Memory B cell (primary cell): ENCODE measurements at regions not wholly inside any gene's neighbourhood (a gene's known extent, or its start where the extent isn't known, plus 50 kb on each side); places are given as distances from the start of the nearest gene placed in this dataset.

Source experiments
- ATAC-seq: fragments of 150-1000 bp; cut with Tn5 transposase; 2 replicates; pipeline ENCODE4 v1.10.0; 2021; ENCODE audit warnings: low read depth, mild to moderate bottlenecking, moderate library complexity
- DNase-seq, 2 donors: peaks; one replicate each; pipeline ENCODE4 v3.0.0; 2022; ENCODE audit warnings: low spot score in 2 of 2
- H3K27ac Mint-ChIP-seq: one replicate; pipeline ENCODE4 v1.8.0; 2022; ENCODE audit warnings: mild to moderate bottlenecking, moderate library complexity, mixed read lengths
- H3K27me3 Mint-ChIP-seq: one replicate; pipeline ENCODE4 v1.8.0; 2022; ENCODE audit warnings: mixed read lengths
- H3K36me3 Mint-ChIP-seq: one replicate; pipeline ENCODE4 v1.8.0; 2022; ENCODE audit warnings: mild to moderate bottlenecking, mixed read lengths
- H3K4me1 Mint-ChIP-seq: one replicate; pipeline ENCODE4 v1.8.0; 2022; ENCODE audit warnings: mixed read lengths
- H3K4me3 Mint-ChIP-seq: one replicate; pipeline ENCODE4 v1.8.0; 2022; ENCODE audit warnings: mild to moderate bottlenecking, moderate library complexity, mixed read lengths
- H3K9me3 Mint-ChIP-seq: one replicate; pipeline ENCODE4 v1.8.0; 2022; ENCODE audit warnings: mixed read lengths

- H3K36me3 Mint-ChIP-seq, result no peaks in the 10 kb centered on the region
- H3K27ac Mint-ChIP-seq, result no peak overlapping the region
- peaks cover 3% of the 10 kb centered on the region for H3K27me3 Mint-ChIP-seq
- no peak overlapping the region for H3K4me3 Mint-ChIP-seq
- no peaks in the 10 kb centered on the region for H3K9me3 Mint-ChIP-seq
- no peaks in the 10 kb centered on the region for H3K4me1 Mint-ChIP-seq
- DNase-seq (no peak), ATAC-seq (no peak)
These were observed 322.2 kb downstream of the LMX1A start for GRCh38 chr1:165034136-165034809.

- H3K4me1 Mint-ChIP-seq, result no peaks in the 10 kb centered on the region
- H3K27me3 Mint-ChIP-seq, result peaks cover 3% of the 10 kb centered on the region
- no peaks in the 10 kb centered on the region for H3K36me3 Mint-ChIP-seq
- ATAC-seq (no peak), DNase-seq (no peak)
- H3K4me3 Mint-ChIP-seq, result no peak overlapping the region
- H3K9me3 Mint-ChIP-seq, result no peaks in the 10 kb centered on the region
- no peak overlapping the region for H3K27ac Mint-ChIP-seq
These were observed 325.5 kb downstream of the LMX1A start for GRCh38 chr1:165031001-165031400.

GRCh38 chr1:165025805-165026204 lies 330.7 kb downstream of the LMX1A start:
- Mint-ChIP-seq H3K27me3 (peaks cover 2% of the 10 kb centered on the region), H3K36me3 (no peaks in the 10 kb centered on the region), H3K4me3 (no peak overlapping the region), H3K9me3 (peaks cover 2% of the 10 kb centered on the region), H3K4me1 (no peaks in the 10 kb centered on the region), H3K27ac (no peak overlapping the region)
- no peak for ATAC-seq
- DNase-seq, result no peak

- Mint-ChIP-seq H3K36me3 (no peaks in the 10 kb centered on the region), H3K27me3 (no peaks in the 10 kb centered on the region), H3K4me1 (no peaks in the 10 kb centered on the region), H3K9me3 (peaks cover 10% of the 10 kb centered on the region), H3K4me3 (no peak overlapping the region), H3K27ac (no peak overlapping the region)
- DNase-seq (no peak), ATAC-seq (no peak)
These were observed 341.8 kb downstream of the LMX1A start for GRCh38 chr1:165014753-165015152.

- DNase-seq, result no peak
- ATAC-seq, result no peak
- H3K4me1 Mint-ChIP-seq, result no peaks in the 10 kb centered on the region
- no peak overlapping the region for H3K4me3 Mint-ChIP-seq
- no peaks in the 10 kb centered on the region for H3K27me3 Mint-ChIP-seq
- H3K9me3 Mint-ChIP-seq, result peaks cover 3% of the 10 kb centered on the region
- H3K27ac Mint-ChIP-seq, result no peak overlapping the region
- no peaks in the 10 kb centered on the region for H3K36me3 Mint-ChIP-seq
These were observed 344.5 kb downstream of the LMX1A start for GRCh38 chr1:165011991-165012531.

- Mint-ChIP-seq H3K36me3 (no peaks in the 10 kb centered on the region), H3K9me3 (no peaks in the 10 kb centered on the region), H3K27ac (no peak overlapping the region), H3K27me3 (no peaks in the 10 kb centered on the region), H3K4me3 (no peak overlapping the region), H3K4me1 (no peaks in the 10 kb centered on the region)
- DNase-seq, result no peak
- no peak for ATAC-seq
These were observed 345.3 kb downstream of the LMX1A start for GRCh38 chr1:165011186-165011585.

GRCh38 chr1:165010418-165011070 lies 346.0 kb downstream of the LMX1A start:
- DNase-seq (no peak), ATAC-seq (no peak)
- Mint-ChIP-seq H3K36me3 (no peaks in the 10 kb centered on the region), H3K9me3 (no peaks in the 10 kb centered on the region), H3K4me3 (no peak overlapping the region), H3K27me3 (no peaks in the 10 kb centered on the region), H3K27ac (no peak overlapping the region), H3K4me1 (no peaks in the 10 kb centered on the region)

GRCh38 chr1:165006831-165007230 lies 349.7 kb downstream of the LMX1A start:
- H3K27me3 Mint-ChIP-seq, result no peaks in the 10 kb centered on the region
- DNase-seq, result no peak
- ATAC-seq, result no peak
- H3K36me3 Mint-ChIP-seq, result no peaks in the 10 kb centered on the region
- no peak overlapping the region for H3K27ac Mint-ChIP-seq
- peaks cover 2% of the 10 kb centered on the region for H3K9me3 Mint-ChIP-seq
- H3K4me3 Mint-ChIP-seq, result no peak overlapping the region
- H3K4me1 Mint-ChIP-seq, result no peaks in the 10 kb centered on the region

- Mint-ChIP-seq H3K27ac (no peak overlapping the region), H3K4me3 (no peak overlapping the region), H3K27me3 (peaks cover 4% of the 10 kb centered on the region), H3K9me3 (peaks cover 9% of the 10 kb centered on the region), H3K36me3 (no peaks in the 10 kb centered on the region), H3K4me1 (no peaks in the 10 kb centered on the region)
- ATAC-seq, result no peak
- DNase-seq, result no peak
These were observed 357.4 kb downstream of the LMX1A start for GRCh38 chr1:164999146-164999545.

GRCh38 chr1:164991763-164992314 lies 364.7 kb downstream of the LMX1A start:
- no peak for DNase-seq
- H3K9me3 Mint-ChIP-seq, result peaks cover 5% of the 10 kb centered on the region
- H3K4me1 Mint-ChIP-seq, result no peaks in the 10 kb centered on the region

GRCh38 chr1:164983023-164983650 lies 373.4 kb downstream of the LMX1A start:
- Mint-ChIP-seq H3K27ac (no peak overlapping the region), H3K4me3 (no peak overlapping the region), H3K27me3 (peaks cover 2% of the 10 kb centered on the region), H3K4me1 (no peaks in the 10 kb centered on the region), H3K9me3 (no peaks in the 10 kb centered on the region), H3K36me3 (no peaks in the 10 kb centered on the region)
- DNase-seq (no peak), ATAC-seq (no peak)

More at GRCh38 chr1:164991763-164992314, 364.7 kb downstream of the LMX1A start:
- Mint-ChIP-seq H3K27me3 (peaks cover 2% of the 10 kb centered on the region), H3K4me3 (no peak overlapping the region), H3K36me3 (no peaks in the 10 kb centered on the region), H3K27ac (no peak overlapping the region)
- no peak for ATAC-seq

- ATAC-seq, result no peak
- no peak for DNase-seq
- Mint-ChIP-seq H3K4me1 (no peaks in the 10 kb centered on the region), H3K36me3 (no peaks in the 10 kb centered on the region), H3K27ac (no peak overlapping the region), H3K27me3 (peaks cover 2% of the 10 kb centered on the region), H3K9me3 (no peaks in the 10 kb centered on the region), H3K4me3 (no peak overlapping the region)
These were observed 374.0 kb downstream of the LMX1A start for GRCh38 chr1:164982545-164982944.

GRCh38 chr1:164977561-164977960 lies 379.0 kb downstream of the LMX1A start:
- Mint-ChIP-seq H3K4me3 (no peak overlapping the region), H3K36me3 (no peaks in the 10 kb centered on the region), H3K27me3 (no peaks in the 10 kb centered on the region), H3K4me1 (no peaks in the 10 kb centered on the region), H3K9me3 (no peaks in the 10 kb centered on the region), H3K27ac (no peak overlapping the region)
- DNase-seq (no peak), ATAC-seq (no peak)

GRCh38 chr1:164971921-164972415 lies 384.5 kb downstream of the LMX1A start:
- Mint-ChIP-seq H3K4me1 (no peaks in the 10 kb centered on the region), H3K9me3 (no peaks in the 10 kb centered on the region), H3K27me3 (no peaks in the 10 kb centered on the region), H3K27ac (no peak overlapping the region), H3K36me3 (no peaks in the 10 kb centered on the region), H3K4me3 (no peak overlapping the region)
- ATAC-seq, result no peak
- no peak for DNase-seq
